GM21619 (cell line): ENCODE measurements at regions not wholly inside any gene's neighbourhood (a gene's known extent, or its start where the extent isn't known, plus 50 kb on each side); places are given as distances from the start of the nearest gene placed in this dataset.

ENCODE experiments used
- ATAC-seq: cut with Tn5 transposase; IDR thresholded peaks from one replicate; pipeline ENCODE4 v1.9.1; 2021; ENCODE audit not compliant: unreplicated experiment

GRCh38 chr1:82214606-82215005 lies 413.9 kb downstream of the ADGRL2 start:
- ATAC-seq: no peak

- no peak for ATAC-seq
Measured at GRCh38 chr1:82197606-82198005, 396.9 kb downstream of the ADGRL2 start.

DNA sequence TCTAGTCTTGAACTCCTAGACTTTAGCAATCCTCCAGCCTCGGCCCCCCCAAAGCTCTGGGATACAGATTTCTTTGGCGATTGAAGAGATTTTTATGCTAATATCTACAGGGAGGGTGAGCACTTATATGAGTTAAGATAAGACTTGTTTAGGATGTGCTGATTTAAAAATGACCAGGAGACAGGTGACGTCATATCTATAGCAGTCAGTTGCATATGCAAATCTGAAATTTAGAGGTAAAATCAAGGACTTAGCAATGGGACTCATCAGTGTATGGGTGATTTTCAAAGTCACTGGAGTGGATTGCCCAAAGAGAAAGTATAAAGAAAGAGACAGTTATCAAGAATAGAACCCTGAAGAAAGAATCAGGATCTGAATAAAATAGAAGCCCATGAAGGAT lies 394.5 kb downstream of the ADGRL2 start:
- ATAC-seq: no peak

DNA sequence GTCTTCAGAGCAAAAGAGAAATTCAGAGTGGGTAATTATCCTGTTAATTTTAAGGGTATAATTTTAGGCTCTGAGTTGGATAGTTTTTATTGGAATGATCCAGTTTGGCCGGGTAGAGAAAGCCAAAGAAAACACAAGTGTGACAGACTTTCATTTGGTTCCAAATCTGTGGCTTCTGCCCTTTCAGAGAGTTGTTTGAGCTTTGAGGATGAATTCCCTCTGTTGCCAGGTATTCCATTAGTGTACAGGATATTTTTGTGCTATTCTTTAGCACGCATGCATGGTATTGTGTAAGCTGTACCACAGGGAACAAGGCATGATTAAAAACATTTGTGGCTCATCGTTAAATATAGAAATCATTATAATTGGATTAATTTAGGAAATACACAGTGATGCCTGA lies 384.4 kb downstream of the ADGRL2 start:
- ATAC-seq: no peak

DNA sequence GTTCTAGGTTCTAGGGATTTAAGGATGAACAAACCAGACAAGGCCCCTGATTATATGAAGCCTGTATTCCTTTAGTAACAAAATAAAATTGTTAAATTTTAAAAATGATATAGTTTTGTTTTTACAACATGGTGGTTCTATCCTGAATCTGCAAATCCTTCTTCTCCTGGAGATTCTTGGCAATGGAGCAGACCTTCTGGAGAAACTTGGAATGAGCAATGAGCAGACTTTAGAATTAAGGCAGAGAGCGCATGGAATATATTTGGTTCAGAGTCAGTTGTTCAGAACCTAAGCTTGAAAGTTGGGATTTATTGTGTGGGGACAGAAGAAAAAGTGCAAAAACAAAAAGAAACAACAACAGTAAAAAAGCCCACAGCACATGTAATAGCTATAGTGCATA lies 381.1 kb downstream of the ADGRL2 start:
- ATAC-seq: no peak

GRCh38 chr1:82179131-82179530 lies 378.4 kb downstream of the ADGRL2 start:
- no peak for ATAC-seq

GRCh38 chr1:82177192-82177591 lies 376.5 kb downstream of the ADGRL2 start:
- no peak for ATAC-seq

DNA sequence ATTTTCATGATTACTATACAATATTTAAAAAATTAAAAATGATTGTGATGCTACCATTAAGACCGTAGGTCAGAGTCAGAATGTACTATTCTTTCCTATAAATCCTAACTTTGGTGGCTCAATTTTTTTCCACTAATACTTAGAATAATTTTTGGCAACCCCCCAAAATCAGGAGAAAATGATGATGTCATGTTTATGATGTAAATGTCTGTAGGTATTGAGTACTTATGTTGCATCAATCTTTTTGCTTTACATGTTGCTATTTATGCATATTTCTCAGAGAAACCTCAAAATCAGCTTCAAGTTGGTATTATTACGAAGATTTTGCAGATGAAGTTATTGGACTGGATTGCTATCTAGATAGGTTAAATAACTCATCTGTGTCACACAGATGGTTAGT lies 371.2 kb downstream of the ADGRL2 start:
- ATAC-seq: no peak

- no peak for ATAC-seq
Measured at GRCh38 chr1:82168482-82168881, 367.7 kb downstream of the ADGRL2 start.

- ATAC-seq: no peak
Measured at GRCh38 chr1:82165304-82165703, 364.6 kb downstream of the ADGRL2 start.

DNA sequence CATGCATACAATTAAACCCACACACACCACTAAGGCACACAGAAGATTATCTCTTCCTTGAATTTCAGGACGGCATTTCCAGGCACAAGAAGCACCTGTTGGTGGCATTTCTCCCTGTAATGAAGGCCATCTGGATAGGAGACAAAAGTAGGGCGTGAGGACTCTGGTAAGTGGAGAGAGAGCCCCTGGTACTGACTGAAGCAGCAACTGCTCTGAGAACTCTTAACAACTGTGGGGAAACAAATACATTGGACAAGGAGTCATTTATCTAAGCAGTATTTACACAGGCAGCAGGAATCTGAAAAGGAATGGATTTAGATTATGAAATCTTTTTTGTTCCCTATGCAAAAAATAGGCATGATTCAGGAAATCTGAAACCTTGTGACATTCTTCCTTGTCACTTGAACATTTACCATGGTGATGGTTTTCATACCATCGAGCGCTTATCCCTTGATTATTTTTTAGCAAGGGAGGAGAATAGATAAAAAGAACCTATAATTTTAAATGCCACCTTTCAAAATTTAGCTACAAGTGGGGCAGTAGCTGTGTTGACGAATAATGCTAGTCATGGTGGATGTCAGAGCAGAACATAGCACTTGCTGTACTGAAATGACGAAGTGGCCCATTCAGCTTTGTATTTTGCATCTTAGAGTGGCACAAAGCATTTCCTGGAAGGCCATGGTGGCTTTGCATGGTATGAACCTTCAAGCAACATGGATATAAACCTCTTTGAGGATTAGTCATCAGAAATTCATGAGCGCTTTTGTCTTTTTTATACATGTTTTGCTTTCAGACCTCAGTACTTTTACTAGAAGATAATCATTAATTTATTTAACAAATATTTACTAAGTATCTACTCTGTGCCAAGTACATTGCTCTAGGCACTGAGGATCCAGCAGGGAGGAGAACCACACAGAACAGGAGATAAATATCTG lies 362.0 kb downstream of the ADGRL2 start:
- no peak for ATAC-seq

DNA sequence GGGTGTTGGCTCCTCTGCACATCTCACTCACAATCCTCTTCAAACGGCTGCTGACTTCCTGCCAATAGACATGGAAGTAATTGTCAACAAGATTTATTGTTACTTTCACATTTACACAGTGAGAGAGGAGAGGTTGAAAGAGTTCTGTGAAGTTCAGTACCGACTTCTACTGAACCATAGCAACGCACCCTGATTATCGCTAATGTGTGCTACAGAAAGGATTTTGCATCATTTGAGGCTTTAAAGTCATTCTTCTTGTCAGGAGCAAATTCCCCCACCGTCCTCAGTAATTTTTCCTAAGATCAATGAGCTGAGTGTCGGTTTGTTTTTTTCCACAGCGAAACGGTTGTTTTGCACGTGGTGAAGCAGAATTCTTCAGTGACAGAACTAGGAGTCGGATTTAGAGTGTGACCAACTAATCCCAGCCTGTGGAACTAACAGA lies 361.0 kb downstream of the ADGRL2 start:
- no peak for ATAC-seq

DNA sequence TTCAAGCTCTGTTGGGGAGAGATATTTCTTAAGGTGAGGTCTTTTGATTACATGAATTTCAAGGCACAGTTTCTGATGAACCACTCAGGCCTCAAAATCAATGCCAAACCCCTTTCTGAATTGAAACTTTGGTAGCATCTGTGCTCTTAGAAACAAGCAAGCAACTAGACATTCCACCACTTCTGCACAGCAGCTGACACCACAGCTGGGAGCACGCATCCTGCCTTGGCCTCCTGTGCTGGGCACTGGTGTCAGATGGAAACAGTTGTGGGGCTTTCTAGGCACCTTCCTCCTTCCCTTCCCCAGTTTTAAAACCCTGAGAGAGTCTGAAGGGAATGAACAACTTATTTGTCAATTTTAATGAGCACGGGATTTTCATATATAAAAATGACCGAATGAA lies 360.2 kb downstream of the ADGRL2 start:
- no peak for ATAC-seq

DNA sequence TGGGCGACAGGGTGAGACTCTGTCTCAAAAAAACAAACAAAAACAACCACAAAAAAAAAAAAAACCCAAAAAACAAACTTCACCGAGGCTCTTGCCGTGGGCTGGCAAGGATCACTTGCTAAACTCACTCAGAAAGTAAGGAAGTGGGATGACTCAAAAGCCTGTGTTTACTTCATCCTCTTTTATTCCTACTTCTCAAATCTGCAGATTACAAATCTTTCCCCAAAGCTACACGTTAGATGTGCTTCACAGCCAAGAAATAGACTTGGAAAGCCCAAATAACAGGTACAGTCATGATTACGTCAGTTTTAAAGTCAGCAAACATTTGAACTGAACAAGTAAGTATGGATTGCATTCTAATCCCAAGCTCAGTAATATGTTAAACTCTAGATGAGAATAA lies 359.3 kb downstream of the ADGRL2 start:
- no peak for ATAC-seq

GRCh38 chr1:82158981-82159380 lies 358.2 kb downstream of the ADGRL2 start:
- no peak for ATAC-seq

DNA sequence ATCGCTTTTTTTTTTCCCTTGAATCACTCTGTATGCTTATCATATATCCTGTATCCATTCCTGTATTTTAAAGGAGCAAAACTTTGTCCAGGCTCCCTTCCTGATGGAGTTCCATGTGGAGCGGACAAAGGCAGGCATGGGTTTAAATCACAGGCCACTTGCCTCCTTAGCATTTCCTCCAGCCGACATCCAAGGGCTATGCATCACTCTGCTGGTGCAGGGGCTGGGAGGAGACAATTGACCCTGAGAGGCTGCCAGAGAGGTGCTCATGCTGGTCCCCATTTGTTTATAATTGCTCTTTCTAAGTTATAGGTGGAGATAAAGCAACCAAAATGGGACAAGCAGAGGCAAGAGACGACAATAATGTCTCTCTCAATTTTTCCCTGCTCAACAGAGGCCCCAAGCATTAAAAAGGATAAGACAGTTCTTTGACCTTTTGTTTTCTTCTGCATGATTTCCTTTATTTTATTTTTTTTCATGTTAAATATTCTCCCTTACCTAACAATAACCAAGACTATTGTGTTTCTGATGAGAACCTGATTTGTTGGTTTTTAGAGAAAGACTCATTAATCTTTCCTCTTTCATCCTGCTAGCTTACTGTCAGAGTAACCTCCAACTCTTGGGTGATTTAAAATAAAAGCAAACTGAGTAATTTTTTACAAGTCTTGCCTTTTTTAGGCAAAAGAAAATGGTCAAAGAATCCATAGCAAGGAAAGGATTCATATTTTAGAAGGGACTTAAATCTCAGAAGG lies 353.7 kb downstream of the ADGRL2 start:
- no peak for ATAC-seq

DNA sequence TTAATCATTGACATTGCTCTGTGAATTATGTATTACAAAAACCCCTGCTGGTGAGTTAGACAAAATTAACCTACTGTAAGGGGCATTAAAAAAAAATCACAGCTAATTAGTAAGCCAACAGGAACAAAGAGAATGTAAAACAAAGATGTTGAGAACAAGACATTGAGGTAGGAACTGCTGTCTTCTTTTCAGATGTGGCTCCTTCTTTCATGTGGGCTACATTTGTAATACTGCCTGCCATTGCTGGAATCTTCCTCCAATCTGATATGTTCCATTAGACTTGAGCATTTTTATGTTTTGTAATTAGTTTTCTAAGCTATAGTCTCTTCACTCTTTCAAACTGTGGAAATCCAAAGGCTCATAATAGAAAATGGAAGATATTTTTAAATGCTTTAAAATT lies 353.0 kb downstream of the ADGRL2 start:
- no peak for ATAC-seq

GRCh38 chr1:82153272-82153629 lies 352.5 kb downstream of the ADGRL2 start:
- no peak for ATAC-seq

DNA sequence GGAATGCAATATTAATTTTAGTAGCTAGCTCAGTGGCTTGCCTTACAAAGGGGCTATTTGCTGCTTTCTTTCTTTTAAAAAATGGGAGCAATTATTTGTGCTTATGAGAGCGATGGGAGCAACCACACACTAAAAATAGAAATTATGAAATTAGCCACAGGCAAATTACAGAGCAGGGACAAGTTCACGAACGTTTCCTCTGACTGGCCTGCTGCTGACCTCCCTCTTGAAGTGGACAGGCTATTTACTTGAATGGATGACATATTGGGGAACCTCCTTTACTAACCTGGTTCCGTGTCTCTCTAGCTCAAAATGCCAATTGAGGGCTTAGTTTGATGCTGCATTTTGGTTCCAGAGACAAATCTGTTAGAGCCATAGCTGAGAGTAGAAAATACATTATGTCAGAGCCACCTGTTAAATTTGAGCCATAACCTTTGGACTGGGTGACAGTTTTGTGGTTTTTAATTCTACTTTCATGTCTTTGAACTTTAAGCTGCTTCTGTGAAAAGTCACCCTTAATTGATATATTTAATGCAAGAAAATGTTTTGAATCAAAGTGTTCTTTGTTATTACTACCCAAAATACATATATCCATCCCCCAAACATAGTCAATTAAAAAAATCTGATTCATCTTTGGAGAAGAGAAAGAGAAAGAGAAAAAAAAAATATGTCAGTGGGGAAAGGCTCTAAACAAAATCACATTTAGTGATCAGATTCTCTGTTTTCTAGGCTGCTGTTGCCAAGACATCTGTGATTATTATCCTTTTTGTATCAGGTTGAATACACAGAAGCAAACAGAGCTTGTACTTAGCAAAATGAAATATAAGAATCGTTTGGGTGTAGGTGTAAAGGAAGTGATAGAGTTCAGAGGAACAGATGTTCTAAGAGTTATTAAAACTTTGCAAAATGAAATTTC lies 351.9 kb downstream of the ADGRL2 start:
- no peak for ATAC-seq

GRCh38 chr1:82145656-82146055 lies 344.9 kb downstream of the ADGRL2 start:
- no peak for ATAC-seq
